Activated CD8-positive, alpha-beta T cell treated with anti-CD3 and anti-CD28 coated beads, Interleukin-2, amount 10 ng/mL, durations not matched to agents 7 days and 5 days (primary cell): ENCODE measurements at regions not wholly inside any gene's neighbourhood (a gene's known extent, or its start where the extent isn't known, plus 50 kb on each side); places are given as distances from the start of the nearest gene placed in this dataset.

Experiments used
- ATAC-seq: fragments of 150-1000 bp; cut with Tn5 transposase; one replicate; pipeline ENCODE4 v1.10.0; 2021; ENCODE audit warnings: moderate library complexity
- CTCF ChIA-PET: fragments of 350-600 bp; sonication (Branson Sonifier 250); formaldehyde crosslinking; loops from one replicate; lab custom pipeline; 2021; ENCODE audit warnings: antibody characterized with exemption; lab: Charles Lee
- POLR2A ChIA-PET: fragments of 350-600 bp; sonication (Branson Sonifier 250); formaldehyde crosslinking; loops from one replicate; lab custom pipeline; 2021; ENCODE audit warnings: antibody characterized with exemption; lab: Charles Lee
- DNase-seq: peaks from one replicate; pipeline ENCODE4 v3.0.0-alpha.2; 2020
- H3K27ac Mint-ChIP-seq: one replicate; pipeline ENCODE4 v1.8.0; 2021; ENCODE audit warnings: mild to moderate bottlenecking, mixed read lengths
- H3K27me3 Mint-ChIP-seq: one replicate; pipeline ENCODE4 v1.8.0; 2021; ENCODE audit warnings: low read depth, mixed read lengths
- H3K36me3 Mint-ChIP-seq: one replicate; pipeline ENCODE4 v1.8.0; 2021; ENCODE audit warnings: low read depth, mixed read lengths
- H3K4me1 Mint-ChIP-seq: one replicate; pipeline ENCODE4 v1.8.0; 2021; ENCODE audit warnings: low read depth, mixed read lengths
- H3K4me3 Mint-ChIP-seq: one replicate; pipeline ENCODE4 v1.8.0; 2021; ENCODE audit warnings: mild to moderate bottlenecking, mixed read lengths
- H3K9me3 Mint-ChIP-seq: one replicate; pipeline ENCODE4 v1.8.0; 2022; ENCODE audit warnings: mixed read lengths; ENCODE audit not compliant: insufficient read depth

DNA sequence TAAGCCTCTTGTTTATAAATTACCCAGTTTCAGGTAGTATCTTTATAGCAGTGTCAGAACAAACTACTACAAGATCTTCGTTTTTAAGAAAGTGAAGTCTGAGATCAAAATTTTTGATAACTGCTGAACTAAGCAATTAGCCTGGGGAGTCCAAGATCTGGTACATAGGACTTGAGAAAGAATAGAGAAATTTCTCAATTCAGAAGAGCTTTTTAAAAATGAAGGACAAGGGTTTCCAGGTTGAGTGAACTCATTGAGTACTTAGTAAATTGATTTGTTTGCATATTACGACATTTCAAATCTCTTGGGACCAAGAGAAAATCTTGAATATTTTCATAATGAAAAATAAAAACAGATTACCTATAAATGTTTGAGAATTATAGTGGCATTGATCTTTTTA is 386.6 kb upstream of the THRB start:
- no peak overlapping the region for H3K27ac Mint-ChIP-seq
- no peaks in the 10 kb centered on the region for H3K36me3 Mint-ChIP-seq
- ATAC-seq (no peak), DNase-seq (no peak)
- ChIA-PET CTCF (no interaction called here), POLR2A (no interaction called here)
- H3K4me1 Mint-ChIP-seq: no peaks in the 10 kb centered on the region
- H3K4me3 Mint-ChIP-seq: no peak overlapping the region
- H3K27me3 Mint-ChIP-seq: no peaks in the 10 kb centered on the region
- no peaks in the 10 kb centered on the region for H3K9me3 Mint-ChIP-seq

DNA sequence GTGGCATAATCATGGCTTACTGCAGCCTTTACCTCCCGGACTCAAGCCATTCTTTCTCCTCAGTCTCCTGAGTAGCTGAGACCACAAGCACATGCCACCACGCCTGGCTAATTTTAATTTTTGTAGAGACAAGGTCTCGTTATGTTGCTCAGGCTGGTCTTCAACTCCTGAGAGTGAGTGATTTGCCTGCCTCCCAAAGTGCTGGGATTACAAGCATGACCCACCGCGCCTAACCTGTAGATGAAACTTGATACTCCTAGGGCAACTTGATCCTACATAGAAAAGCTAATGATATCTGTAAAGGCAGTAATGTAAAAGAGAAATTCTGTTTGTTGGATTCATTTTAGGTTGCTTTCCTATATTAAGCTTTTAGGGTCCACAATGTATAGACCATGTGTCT is 391.9 kb upstream of the THRB start:
- POLR2A ChIA-PET: interaction anchor here (0.6 kb wide), 1 partner anchor 728 kb away, joined by 3 read pairs; no protein-coding TSS in a partner anchor

DNA sequence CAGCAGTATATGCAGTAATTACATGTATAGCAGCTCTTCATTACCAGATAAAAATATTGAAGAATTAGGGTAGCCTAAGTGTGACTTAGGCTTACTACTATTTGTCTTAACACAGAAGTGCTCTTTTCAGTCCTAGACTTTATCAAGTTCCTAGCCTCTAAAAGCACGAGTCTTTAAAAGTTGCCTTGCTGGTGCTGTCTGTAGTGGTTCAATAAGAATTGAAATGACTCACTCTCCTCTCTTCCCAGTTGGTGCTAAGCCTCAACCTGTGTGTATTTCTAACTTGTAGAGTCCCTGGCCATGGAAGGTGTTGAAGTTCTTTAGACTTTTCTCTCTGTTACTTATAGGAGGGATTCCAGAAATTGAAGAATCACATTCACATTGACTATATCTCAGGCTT is 395.4 kb upstream of the THRB start:
- Mint-ChIP-seq H3K4me1 (no peaks in the 10 kb centered on the region), H3K9me3 (no peaks in the 10 kb centered on the region), H3K27ac (no peak overlapping the region), H3K27me3 (no peaks in the 10 kb centered on the region), H3K4me3 (no peak overlapping the region), H3K36me3 (no peaks in the 10 kb centered on the region)
- no peak for DNase-seq
- ChIA-PET POLR2A (interaction anchor here (0.6 kb wide), 1 partner anchor 33 kb away, joined by 3 read pairs; no protein-coding TSS in a partner anchor), CTCF (no interaction called here)
- ATAC-seq: no peak

More for the DNA sequence above, 391.9 kb upstream of the THRB start:
- Mint-ChIP-seq H3K36me3 (no peaks in the 10 kb centered on the region), H3K4me3 (no peak overlapping the region), H3K27ac (no peak overlapping the region), H3K9me3 (no peaks in the 10 kb centered on the region), H3K27me3 (no peaks in the 10 kb centered on the region), H3K4me1 (no peaks in the 10 kb centered on the region)
- no peak for DNase-seq
- ATAC-seq: no peak
- CTCF ChIA-PET: no interaction called here

DNA sequence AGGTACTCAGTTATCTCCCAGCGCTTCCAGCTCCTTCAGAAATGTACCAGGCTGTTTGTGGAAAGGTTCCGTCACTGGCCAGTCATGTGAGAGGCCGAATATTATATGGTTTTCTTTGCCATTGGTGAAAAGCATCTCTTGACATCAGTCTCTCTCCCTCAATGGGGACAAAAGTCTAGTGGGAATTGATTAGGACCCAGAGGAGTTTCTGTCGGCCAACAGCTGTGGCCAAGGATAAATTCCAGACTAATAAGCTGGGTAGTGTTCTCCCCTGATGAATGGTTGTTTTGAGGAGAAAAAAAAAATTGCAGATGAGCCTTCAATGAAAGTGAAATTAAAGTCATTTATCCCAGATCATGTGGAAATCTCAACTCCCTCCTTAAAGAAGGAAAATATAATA is 404.7 kb upstream of the THRB start:
- no peaks in the 10 kb centered on the region for H3K27me3 Mint-ChIP-seq
- no peak overlapping the region for H3K4me3 Mint-ChIP-seq
- no peaks in the 10 kb centered on the region for H3K36me3 Mint-ChIP-seq
- POLR2A ChIA-PET: no interaction called here
- DNase-seq: no peak
- no peaks in the 10 kb centered on the region for H3K4me1 Mint-ChIP-seq
- CTCF ChIA-PET: no interaction called here
- ATAC-seq: no peak
- H3K27ac Mint-ChIP-seq: no peak overlapping the region
- no peaks in the 10 kb centered on the region for H3K9me3 Mint-ChIP-seq

DNA sequence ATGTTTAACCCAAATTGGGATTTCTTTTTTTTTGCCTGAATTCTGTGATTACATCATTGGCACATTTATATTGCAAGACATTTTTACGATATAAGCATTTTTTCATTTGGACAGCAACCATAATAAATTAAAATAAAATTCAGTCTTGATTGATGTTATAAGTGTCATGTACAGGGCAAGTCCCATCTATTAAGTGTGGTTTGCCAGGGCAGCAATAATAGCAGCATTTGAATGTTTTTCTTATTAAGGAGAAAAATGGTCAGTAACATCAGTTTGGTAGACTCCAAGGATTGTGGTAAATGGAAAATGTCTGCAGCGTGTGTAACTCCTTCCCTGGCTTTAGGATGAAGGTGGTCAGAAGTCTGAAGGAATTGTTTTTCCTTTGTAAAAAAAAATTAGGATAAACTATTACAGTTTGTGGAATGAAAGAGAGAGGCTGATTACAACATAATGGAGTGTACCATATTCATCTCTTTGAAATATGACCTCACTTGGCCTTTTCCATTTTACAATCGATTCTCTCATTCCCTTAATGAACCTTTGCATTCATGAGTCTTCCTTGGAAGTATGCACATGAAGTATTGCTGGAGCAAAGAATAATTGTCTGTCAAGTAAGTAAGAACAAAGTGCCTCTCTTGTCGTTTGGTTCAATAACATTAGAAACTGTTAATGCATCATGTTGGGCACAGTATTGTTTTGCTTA is 405.4 kb upstream of the THRB start:
- Mint-ChIP-seq H3K36me3 (no peaks in the 10 kb centered on the region), H3K27ac (no peak overlapping the region), H3K4me3 (no peak overlapping the region), H3K4me1 (no peaks in the 10 kb centered on the region), H3K9me3 (no peaks in the 10 kb centered on the region), H3K27me3 (no peaks in the 10 kb centered on the region)
- ChIA-PET POLR2A (no interaction called here), CTCF (no interaction called here)
- ATAC-seq: no peak
- no peak for DNase-seq

DNA sequence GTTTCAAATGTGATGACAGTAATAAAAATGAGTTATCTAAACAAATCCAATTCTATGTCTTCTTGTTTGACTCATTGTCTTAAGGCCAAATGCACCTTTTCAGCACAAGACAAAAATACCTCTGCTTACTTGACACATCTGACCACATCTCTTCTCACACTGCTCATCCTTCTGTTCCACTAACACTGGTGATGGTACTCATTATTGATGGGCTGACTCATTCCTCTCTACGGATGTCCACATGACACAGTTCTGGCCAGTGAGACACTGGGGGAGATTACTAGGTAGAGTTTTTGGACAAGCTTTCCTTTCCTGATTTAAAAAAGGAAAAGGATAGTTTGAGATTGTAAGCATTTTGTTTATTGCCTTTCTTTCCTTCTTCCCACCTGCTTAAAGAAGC is 410.6 kb upstream of the THRB start:
- ChIA-PET CTCF (no interaction called here), POLR2A (no interaction called here)
- H3K4me1 Mint-ChIP-seq: no peaks in the 10 kb centered on the region
- no peaks in the 10 kb centered on the region for H3K36me3 Mint-ChIP-seq
- no peaks in the 10 kb centered on the region for H3K27me3 Mint-ChIP-seq
- no peak for ATAC-seq
- no peak overlapping the region for H3K27ac Mint-ChIP-seq
- no peak overlapping the region for H3K4me3 Mint-ChIP-seq
- no peaks in the 10 kb centered on the region for H3K9me3 Mint-ChIP-seq
- no peak for DNase-seq

DNA sequence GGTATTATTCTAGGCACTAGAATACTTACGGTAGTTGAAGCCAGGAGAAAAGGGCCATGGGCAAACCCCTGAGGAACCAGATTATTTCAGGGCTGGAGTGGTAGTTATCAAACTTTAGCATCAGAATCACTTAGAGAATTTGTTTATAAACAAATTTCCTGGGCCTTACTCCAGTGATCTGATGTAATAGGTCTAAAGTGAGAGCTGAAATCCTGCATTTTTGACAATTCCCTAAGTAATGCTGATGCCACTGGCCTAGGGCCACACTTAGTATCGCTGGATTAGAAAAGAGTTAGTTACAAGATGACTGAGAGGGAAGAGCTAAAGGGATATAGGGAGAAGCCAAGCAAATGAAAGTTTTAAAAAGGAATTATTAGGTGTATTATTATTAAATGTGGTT is 412.5 kb upstream of the THRB start:
- Mint-ChIP-seq H3K9me3 (no peaks in the 10 kb centered on the region), H3K36me3 (no peaks in the 10 kb centered on the region), H3K4me3 (no peak overlapping the region), H3K4me1 (no peaks in the 10 kb centered on the region), H3K27me3 (no peaks in the 10 kb centered on the region), H3K27ac (no peak overlapping the region)
- ChIA-PET CTCF (no interaction called here), POLR2A (no interaction called here)
- ATAC-seq (no peak), DNase-seq (no peak)

DNA sequence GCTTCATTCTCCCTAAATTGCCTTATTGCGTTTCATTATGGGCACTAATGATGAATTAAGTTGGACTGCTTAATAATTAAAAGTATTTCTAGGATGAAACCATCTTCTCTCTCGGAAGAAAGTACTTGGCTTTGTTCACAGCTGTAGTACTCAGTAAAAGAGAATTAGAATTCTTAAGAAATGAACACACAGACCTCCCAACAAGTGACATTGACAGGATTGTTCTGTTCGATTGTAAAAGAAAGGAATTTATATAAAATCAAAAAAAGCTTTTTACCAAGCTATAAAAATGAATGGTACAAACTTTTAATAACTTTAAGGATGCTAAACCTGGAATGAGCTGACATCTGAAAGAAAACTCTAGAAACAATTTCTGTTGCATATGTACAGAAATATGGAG is 416.4 kb upstream of the THRB start:
- Mint-ChIP-seq H3K27me3 (no peaks in the 10 kb centered on the region), H3K4me1 (no peaks in the 10 kb centered on the region), H3K36me3 (no peaks in the 10 kb centered on the region), H3K4me3 (no peak overlapping the region), H3K27ac (no peak overlapping the region), H3K9me3 (peaks cover 5% of the 10 kb centered on the region)
- no peak for ATAC-seq
- ChIA-PET CTCF (no interaction called here), POLR2A (no interaction called here)
- DNase-seq: no peak

DNA sequence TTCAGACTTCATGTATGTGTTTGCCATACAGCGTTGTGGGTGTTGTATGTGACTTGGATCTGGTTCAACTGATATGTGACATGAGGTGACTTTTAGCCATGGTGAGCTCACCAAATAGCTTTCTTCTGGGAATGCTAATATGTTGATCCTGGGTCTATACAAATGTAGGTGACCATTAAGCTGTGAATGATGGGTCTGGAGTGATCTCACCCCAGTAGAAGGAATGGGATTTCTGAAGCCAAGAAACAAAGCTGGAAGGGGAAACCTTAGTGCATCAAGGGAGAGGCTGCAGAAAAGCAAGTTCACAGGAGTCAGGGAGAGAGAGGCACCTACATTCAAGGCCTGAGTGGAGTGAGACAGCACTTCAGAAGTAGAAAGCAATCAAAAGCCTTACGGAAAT is 421.0 kb upstream of the THRB start:
- CTCF ChIA-PET: no interaction called here
- no peaks in the 10 kb centered on the region for H3K4me1 Mint-ChIP-seq
- POLR2A ChIA-PET: no interaction called here
- no peak overlapping the region for H3K4me3 Mint-ChIP-seq
- H3K27me3 Mint-ChIP-seq: no peaks in the 10 kb centered on the region
- peaks cover 5% of the 10 kb centered on the region for H3K9me3 Mint-ChIP-seq
- ATAC-seq (no peak), DNase-seq (no peak)
- no peak overlapping the region for H3K27ac Mint-ChIP-seq
- no peaks in the 10 kb centered on the region for H3K36me3 Mint-ChIP-seq

DNA sequence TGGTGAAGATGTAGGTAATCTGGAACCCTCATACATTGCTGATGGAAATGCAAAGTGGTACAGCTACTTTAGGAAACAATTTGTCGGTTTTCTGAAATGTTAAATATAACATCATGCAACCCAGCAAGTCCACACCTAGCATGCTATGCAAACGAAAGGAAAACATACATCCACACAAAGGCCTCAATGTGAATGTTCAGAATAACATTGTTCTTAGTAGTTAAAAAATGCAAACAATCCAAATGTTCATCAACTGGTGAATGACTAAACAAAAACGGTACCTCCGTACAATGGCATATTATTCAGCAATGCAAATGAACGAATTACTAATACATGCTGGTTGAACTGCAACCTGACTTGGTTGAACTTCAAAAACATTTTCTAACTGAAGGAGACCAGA is 423.3 kb upstream of the THRB start:
- Mint-ChIP-seq H3K9me3 (peaks cover 5% of the 10 kb centered on the region), H3K4me3 (no peak overlapping the region), H3K27me3 (no peaks in the 10 kb centered on the region), H3K27ac (no peak overlapping the region), H3K36me3 (no peaks in the 10 kb centered on the region), H3K4me1 (no peaks in the 10 kb centered on the region)
- CTCF ChIA-PET: no interaction called here
- POLR2A ChIA-PET: no interaction called here
- no peak for ATAC-seq
- no peak for DNase-seq

DNA sequence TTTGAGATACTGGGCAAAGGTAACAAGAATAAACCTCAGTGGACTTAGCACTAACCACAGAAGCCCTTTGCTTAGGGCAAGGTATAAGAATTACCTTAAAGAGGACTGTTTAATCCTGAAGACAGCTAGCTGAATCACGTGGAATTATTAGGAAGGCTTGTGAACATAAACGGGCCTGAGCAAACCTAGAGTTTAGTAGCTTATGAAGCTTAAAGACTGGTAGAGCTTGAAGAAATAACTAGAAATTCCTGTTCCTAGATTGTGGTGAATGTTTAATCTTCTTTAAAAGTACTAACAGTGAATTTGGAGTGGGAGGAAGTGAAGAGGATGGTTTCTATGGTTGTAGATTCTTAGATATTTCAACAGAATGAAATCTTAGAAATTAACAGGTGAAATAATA is 428.9 kb upstream of the THRB start:
- ChIA-PET POLR2A (no interaction called here), CTCF (no interaction called here)
- Mint-ChIP-seq H3K36me3 (no peaks in the 10 kb centered on the region), H3K4me3 (no peak overlapping the region), H3K4me1 (no peaks in the 10 kb centered on the region), H3K27me3 (no peaks in the 10 kb centered on the region), H3K27ac (no peak overlapping the region), H3K9me3 (no peaks in the 10 kb centered on the region)
- DNase-seq: no peak
- no peak for ATAC-seq

DNA sequence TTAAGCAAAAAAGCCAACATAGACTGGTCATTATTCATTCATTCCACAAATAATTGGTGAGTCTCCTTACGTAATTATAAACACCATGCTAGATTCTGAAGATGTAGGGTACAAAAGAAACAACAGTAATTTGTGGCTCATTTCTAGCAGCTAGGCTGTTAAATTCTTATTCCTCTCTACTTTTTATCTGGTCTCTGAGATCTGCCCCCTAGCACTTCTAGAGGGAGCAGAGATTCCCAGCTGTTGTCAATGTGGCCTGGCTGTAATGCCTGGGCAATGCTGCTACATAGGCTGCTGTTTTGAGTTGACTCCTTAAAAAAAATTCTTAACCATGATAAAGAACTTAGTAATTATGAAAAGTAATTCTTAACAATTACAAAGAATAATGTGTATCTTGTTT is 434.9 kb upstream of the THRB start:
- Mint-ChIP-seq H3K9me3 (no peaks in the 10 kb centered on the region), H3K27ac (no peak overlapping the region), H3K27me3 (no peaks in the 10 kb centered on the region), H3K4me3 (no peak overlapping the region), H3K36me3 (no peaks in the 10 kb centered on the region), H3K4me1 (no peaks in the 10 kb centered on the region)
- ChIA-PET CTCF (no interaction called here), POLR2A (no interaction called here)
- DNase-seq (no peak), ATAC-seq (no peak)

DNA sequence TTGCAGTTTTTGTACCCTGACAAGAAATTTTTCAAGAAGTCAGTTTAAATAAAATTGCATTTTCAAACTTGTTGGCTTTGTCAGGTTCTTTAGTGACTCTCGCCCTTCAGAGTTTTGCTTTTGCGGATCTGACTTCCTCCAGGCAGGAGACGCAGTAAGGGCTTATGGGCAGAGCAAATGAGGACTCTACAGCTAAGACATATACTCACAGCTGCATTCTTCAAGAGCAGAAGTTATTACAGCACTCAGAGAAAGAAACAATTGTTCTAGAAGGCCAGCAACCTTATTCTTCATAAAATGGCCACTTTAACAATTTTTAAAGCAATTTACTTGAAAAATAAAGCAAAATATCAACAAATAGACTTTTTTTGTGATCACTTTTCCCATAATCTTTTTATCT is 438.8 kb upstream of the THRB start:
- no peak for DNase-seq
- POLR2A ChIA-PET: no interaction called here
- Mint-ChIP-seq H3K9me3 (no peaks in the 10 kb centered on the region), H3K4me1 (no peaks in the 10 kb centered on the region), H3K4me3 (no peak overlapping the region), H3K36me3 (no peaks in the 10 kb centered on the region), H3K27ac (no peak overlapping the region), H3K27me3 (no peaks in the 10 kb centered on the region)
- CTCF ChIA-PET: no interaction called here
- no peak for ATAC-seq
